ENCODE measurements at regions not wholly inside any gene's neighbourhood (a gene's known extent, or its start where the extent isn't known, plus 50 kb on each side); places are given as distances from the start of the nearest gene placed in this dataset.

GRCh38 chr1:30287976-30288375, 435.4 kb downstream of the MATN1 start:
- in situ Hi-C loops (cut with MboI), result no loop called here
- TF ChIP-seq ZBTB4 (CRISPR knock-in tag; IDR thresholded peaks at IDR 0.05), result no peak

GRCh38 chr1:30286988-30287839, 436.2 kb downstream of the MATN1 start:
- Histone ChIP-seq H3K79me2 (ENCODE audit: control insufficient read depth, insufficient read depth, low read length) (no peaks in the 10 kb centered on the region), H3K9ac (ENCODE audit: control insufficient read depth, insufficient read depth, low read length) (no peak overlapping the region), H3K4me1 (ENCODE audit: control insufficient read depth, insufficient read depth, low read length) (no peaks in the 10 kb centered on the region), H3K27ac (ENCODE audit: control insufficient read depth, insufficient read depth) (no peak overlapping the region), H3K4me2 (ENCODE audit: control insufficient read depth, insufficient read depth) (no peak overlapping the region), H3K9me3 (replicated peaks; ENCODE audit: control insufficient read depth, insufficient read depth, low read length) (no peaks in the 10 kb centered on the region), H4K20me1 (ENCODE audit: control insufficient read depth, insufficient read depth) (no peaks in the 10 kb centered on the region), H3K27me3 (replicated peaks in 1 of 2; ENCODE audit: control insufficient read depth in 2 of 2, insufficient read depth in 2 of 2, low read length in 1 of 2) (no peaks in the 10 kb centered on the region), H3K4me3 (no peak overlapping the region), H3K36me3 (ENCODE audit: control insufficient read depth in 2 of 2, insufficient read depth in 2 of 2, low read length in 1 of 2) (no peaks in the 10 kb centered on the region), H2AFZ (ENCODE audit: control insufficient read depth, low read depth, low read length) (no peak overlapping the region)
- RAD21 ChIA-PET (ENCODE audit: unreplicated experiment), result no interaction called here
- FAIRE-seq (no peak), ATAC-seq (no peak), DNase-seq (ENCODE audit: low read depth, low spot score) (no peak)
- BruUV-seq (replicated peaks), result no TSS peak
- intact Hi-C loops (cut with micrococcal nuclease; ENCODE audit: unreplicated experiment) (no loop called here), in situ Hi-C loops (cut with MboI) (no loop called here)
- 8% methylated on average over 6 of the region's 6 CpGs for WGBS (ENCODE audit: insufficient coverage, insufficient replicate concordance, low lambda C conversion rate, missing lambda C conversion rate)
- POLR2A ChIA-PET, result no interaction called here
- SMC1A ChIA-PET (ENCODE audit: uncharacterized antibody, unreplicated experiment), result no interaction called here
- CTCF ChIA-PET, result no interaction called here
- no peak for TF ChIP-seq NR2C2 (IDR thresholded peaks at IDR 0.05; ENCODE audit: borderline replicate concordance, control insufficient read depth, insufficient read length, low read depth)
- no peak for TF ChIP-seq IRF5 (IDR thresholded peaks at IDR 0.05; ENCODE audit: borderline replicate concordance)
- TF ChIP-seq SREBF2 (IDR thresholded peaks at IDR 0.05; ENCODE audit: low read length), result no peak
- TF ChIP-seq ZNF217 (IDR thresholded peaks at IDR 0.05), result no peak
- no peak for TF ChIP-seq CHD4 (IDR thresholded peaks at IDR 0.05)
- no peak for TF ChIP-seq REST (IDR thresholded peaks at IDR 0.05; ENCODE audit: low read depth, low read length)

More at GRCh38 chr1:30287976-30288375, 435.4 kb downstream of the MATN1 start:
- ChIA-PET RAD21 (ENCODE audit: unreplicated experiment) (no interaction called here), SMC1A (ENCODE audit: uncharacterized antibody, unreplicated experiment) (no interaction called here), CTCF (no interaction called here), POLR2A (no interaction called here)
- Histone ChIP-seq H3K4me1 (ENCODE audit: control insufficient read depth, insufficient read depth, low read length) (no peaks in the 10 kb centered on the region), H4K20me1 (ENCODE audit: control insufficient read depth, insufficient read depth) (no peaks in the 10 kb centered on the region), H3K4me2 (ENCODE audit: control insufficient read depth, insufficient read depth) (no peak overlapping the region), H3K9ac (ENCODE audit: control insufficient read depth, insufficient read depth, low read length) (no peak overlapping the region), H2AFZ (ENCODE audit: control insufficient read depth, low read depth, low read length) (no peak overlapping the region), H3K36me3 (ENCODE audit: control insufficient read depth in 2 of 2, insufficient read depth in 2 of 2, low read length in 1 of 2) (no peaks in the 10 kb centered on the region), H3K9me3 (replicated peaks; ENCODE audit: control insufficient read depth, insufficient read depth, low read length) (no peaks in the 10 kb centered on the region), H3K27me3 (replicated peaks in 1 of 2; ENCODE audit: control insufficient read depth in 2 of 2, insufficient read depth in 2 of 2, low read length in 1 of 2) (no peaks in the 10 kb centered on the region), H3K27ac (ENCODE audit: control insufficient read depth, insufficient read depth) (no peak overlapping the region), H3K79me2 (ENCODE audit: control insufficient read depth, insufficient read depth, low read length) (no peaks in the 10 kb centered on the region), H3K4me3 (no peak overlapping the region)
- intact Hi-C loops (cut with micrococcal nuclease; ENCODE audit: unreplicated experiment), result no loop called here
- no peak for DNase-seq (ENCODE audit: low read depth, low spot score)
- BruUV-seq (replicated peaks), result no TSS peak
- no peak for FAIRE-seq
- WGBS (ENCODE audit: insufficient coverage, insufficient replicate concordance, low lambda C conversion rate, missing lambda C conversion rate), result 19% methylated on average over 8 of the region's 8 CpGs
- ATAC-seq, result no peak
